MCF 10A (cell line): ENCODE measurements at regions not wholly inside any gene's neighbourhood (a gene's known extent, or its start where the extent isn't known, plus 50 kb on each side); places are given as distances from the start of the nearest gene placed in this dataset.

Experiments used
- BruUV-seq: library from RNA; stranded (reverse); fragments of 400-500 nt; replicated peaks from 2 replicates; lab custom pipeline; 2021; lab: Mats Ljungman, UMichigan
- CTCF ChIA-PET: fragments of 300-600 bp; sonication (Branson Sonifier 250); formaldehyde crosslinking; extraction: SDS; loops from one replicate; lab custom pipeline; 2021; ENCODE audit warnings: antibody characterized with exemption, inconsistent platforms; lab: Yijun Ruan, JAX
- POLR2A ChIA-PET: fragments of 300-600, 350-650 bp; sonication (Branson Sonifier 250); formaldehyde crosslinking; extraction: SDS; loops from one replicate; lab custom pipeline; 2020; ENCODE audit warnings: antibody characterized with exemption, inconsistent platforms; lab: Yijun Ruan, JAX
- DNase-seq: peaks from one replicate; pipeline ENCODE4 v3.0.0-alpha.2; 2018; ENCODE audit not compliant: unreplicated experiment
- H3K27ac Mint-ChIP-seq: one replicate; pipeline ENCODE4 v1.8.0; 2022; ENCODE audit warnings: mild to moderate bottlenecking, low read depth, mixed read lengths; ENCODE audit not compliant: unreplicated experiment
- H3K27me3 Mint-ChIP-seq: one replicate; pipeline ENCODE4 v1.8.0; 2022; ENCODE audit warnings: mixed read lengths; ENCODE audit not compliant: insufficient read depth, unreplicated experiment
- H3K36me3 Mint-ChIP-seq: one replicate; pipeline ENCODE4 v1.8.0; 2022; ENCODE audit warnings: mild to moderate bottlenecking, moderate library complexity, mixed read lengths; ENCODE audit not compliant: insufficient read depth, unreplicated experiment
- H3K4me1 Mint-ChIP-seq: one replicate; pipeline ENCODE4 v1.8.0; 2022; ENCODE audit warnings: mixed read lengths; ENCODE audit not compliant: insufficient read depth, unreplicated experiment
- H3K4me3 Mint-ChIP-seq: one replicate; pipeline ENCODE4 v1.8.0; 2022; ENCODE audit warnings: mild to moderate bottlenecking, moderate library complexity, mixed read lengths; ENCODE audit not compliant: unreplicated experiment
- H3K9me3 Mint-ChIP-seq: one replicate; pipeline ENCODE4 v1.8.0; 2022; ENCODE audit warnings: mixed read lengths; ENCODE audit not compliant: unreplicated experiment
- CTCF ChIP-seq: fragments of 200-600 bp; IDR thresholded peaks from one replicate; pipeline ENCODE4 v1.8.0; 2022; ENCODE audit warnings: antibody characterized with exemption, mild to moderate bottlenecking; ENCODE audit not compliant: unreplicated experiment
- intact Hi-C: fragments of 100-400 bp; cut with micrococcal nuclease; formaldehyde crosslinking; loops from 2 replicates; pipeline ENCODE4 v1.14.1; 2022

- no TSS peak for BruUV-seq
- ChIA-PET POLR2A (no interaction called here), CTCF (interaction anchor here (0.6 kb wide), 1 partner anchor 26 kb away, joined by 3 read pairs; no protein-coding TSS in a partner anchor)
- no peak for DNase-seq
- Mint-ChIP-seq H3K4me1 (no peaks in the 10 kb centered on the region), H3K27ac (no peak overlapping the region), H3K27me3 (no peaks in the 10 kb centered on the region), H3K9me3 (no peaks in the 10 kb centered on the region), H3K4me3 (no peak overlapping the region), H3K36me3 (no peaks in the 10 kb centered on the region)
- intact Hi-C loops: no loop called here
- TF ChIP-seq CTCF: no peak
These were observed 75.1 kb downstream of the STRA8 start for GRCh38 chr7:135308583-135309327.
